GM19468 (cell line): ENCODE measurements at regions not wholly inside any gene's neighbourhood (a gene's known extent, or its start where the extent isn't known, plus 50 kb on each side); places are given as distances from the start of the nearest gene placed in this dataset.
"Not testable (repeated sequence)": the region's sequence is repeated elsewhere in the genome, so short reads cannot be mapped to it uniquely, and the experiment has no call there.

Experiments used
- ATAC-seq: cut with Tn5 transposase; IDR thresholded peaks from one replicate; pipeline ENCODE4 v1.9.1; 2021; ENCODE audit warnings: mild to moderate bottlenecking, moderate library complexity, moderate number of reproducible peaks; ENCODE audit not compliant: unreplicated experiment; ENCODE audit errors: extremely low read depth

GRCh38 chr20:1827510-1827973, 67.7 kb upstream of the SIRPA start:
- no peak for ATAC-seq

- ATAC-seq = no peak
Measured at GRCh38 chr20:1825938-1826445, 69.2 kb upstream of the SIRPA start.

- ATAC-seq = no peak
Measured at GRCh38 chr20:1825507-1825906, 69.7 kb upstream of the SIRPA start.

GRCh38 chr20:1824834-1825233, 70.4 kb upstream of the SIRPA start:
- no peak for ATAC-seq

- ATAC-seq = no peak
Measured at GRCh38 chr20:1824181-1824580, 71.0 kb upstream of the SIRPA start.

GRCh38 chr20:1823450-1823844, 71.8 kb upstream of the SIRPA start:
- ATAC-seq = no peak

GRCh38 chr20:1822564-1823449, 72.4 kb upstream of the SIRPA start:
- no peak for ATAC-seq

GRCh38 chr20:1820138-1821079, 74.8 kb upstream of the SIRPA start:
- ATAC-seq = no peak

- no peak for ATAC-seq
Measured at GRCh38 chr20:1819311-1820137, 75.7 kb upstream of the SIRPA start.

- ATAC-seq = no peak
Measured at GRCh38 chr20:1818895-1819294, 76.3 kb upstream of the SIRPA start.

GRCh38 chr20:1818247-1818840, 76.9 kb upstream of the SIRPA start:
- ATAC-seq = no peak

GRCh38 chr20:1817577-1818211, 77.5 kb upstream of the SIRPA start:
- no peak for ATAC-seq

- no peak for ATAC-seq
Measured at GRCh38 chr20:1816384-1817381, 78.5 kb upstream of the SIRPA start.

- no peak for ATAC-seq
Measured at GRCh38 chr20:1815502-1816085, 79.6 kb upstream of the SIRPA start.

- not testable (repeated sequence) for ATAC-seq
Measured at GRCh38 chr20:1814861-1815260, 80.3 kb upstream of the SIRPA start.

- ATAC-seq = no peak
Measured at GRCh38 chr20:1813674-1814635, 81.3 kb upstream of the SIRPA start.
